ENCODE measurements at regions not wholly inside any gene's neighbourhood (a gene's known extent, or its start where the extent isn't known, plus 50 kb on each side); places are given as distances from the start of the nearest gene placed in this dataset.

GRCh38 chr3:176766862-176767261, 430.4 kb downstream of the TBL1XR1 start:
- no peak for TF ChIP-seq TAF1 (IDR thresholded peaks at IDR 0.05; ENCODE audit: low read depth, low read length)
- TF ChIP-seq PAX5 (IDR thresholded peaks at IDR 0.05; ENCODE audit: insufficient read depth, low read length, severe bottlenecking): no peak
- no peak for TF ChIP-seq POLR2AphosphoS5 (IDR thresholded peaks at IDR 0.05; ENCODE audit: low read depth, low read length)
- TF ChIP-seq SPI1 (IDR thresholded peaks at IDR 0.05; ENCODE audit: low read depth, low read length): no peak
- no peak for TF ChIP-seq POU2F2 (IDR thresholded peaks at IDR 0.05; ENCODE audit: low read depth, low read length)
- TF ChIP-seq POLR2A (IDR thresholded peaks at IDR 0.05; ENCODE audit: low read depth, low read length): no peak
- no peak for DNase-seq (ENCODE audit: insufficient read length, low spot score)
- FAIRE-seq: no peak

GRCh38 chr3:176765382-176765900, 431.8 kb downstream of the TBL1XR1 start:
- FAIRE-seq (no peak), DNase-seq (ENCODE audit: insufficient read length, low spot score) (no peak)
- no peak for TF ChIP-seq PAX5 (IDR thresholded peaks at IDR 0.05; ENCODE audit: insufficient read depth, low read length, severe bottlenecking)
- TF ChIP-seq POU2F2 (IDR thresholded peaks at IDR 0.05; ENCODE audit: low read depth, low read length): no peak
- TF ChIP-seq POLR2AphosphoS5 (IDR thresholded peaks at IDR 0.05; ENCODE audit: low read depth, low read length): no peak
- TF ChIP-seq POLR2A (IDR thresholded peaks at IDR 0.05; ENCODE audit: low read depth, low read length): no peak
- TF ChIP-seq SPI1 (IDR thresholded peaks at IDR 0.05; ENCODE audit: low read depth, low read length): no peak
- no peak for TF ChIP-seq TAF1 (IDR thresholded peaks at IDR 0.05; ENCODE audit: low read depth, low read length)

DNA sequence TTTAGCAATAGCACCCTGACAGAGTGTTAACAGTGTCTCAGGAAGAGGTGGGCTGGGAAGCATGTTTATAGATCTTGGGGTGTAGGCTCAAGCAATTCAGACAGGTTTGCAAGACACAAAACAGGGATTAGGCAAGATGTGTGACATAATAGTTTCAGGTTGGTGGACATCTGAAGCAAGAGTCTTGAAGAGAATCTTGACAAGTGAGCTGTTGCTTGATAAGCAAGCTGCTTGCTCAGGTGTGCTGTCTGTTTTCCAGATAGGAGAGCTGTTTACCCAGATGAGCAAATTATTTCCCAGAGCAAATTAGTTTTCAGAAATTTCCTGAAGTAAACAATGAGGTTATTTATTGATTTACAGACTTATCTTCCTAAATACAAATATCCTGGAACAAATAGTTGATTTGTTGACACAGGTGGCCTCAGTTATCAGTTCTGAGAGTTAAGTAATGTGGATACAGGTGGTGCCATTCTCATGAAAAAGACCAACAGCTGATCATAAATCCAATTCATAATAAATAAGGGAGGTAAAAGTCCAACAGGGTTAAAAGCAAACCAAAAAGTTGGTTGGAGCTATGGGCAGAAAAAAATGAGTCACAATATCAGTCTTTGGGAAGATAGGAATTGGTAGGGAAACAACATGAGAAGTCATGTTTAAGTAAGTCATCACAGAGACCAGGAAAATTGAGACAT, 437.3 kb downstream of the TBL1XR1 start:
- FAIRE-seq (no peak), DNase-seq (ENCODE audit: insufficient read length, low spot score) (no peak)
- TF ChIP-seq POLR2AphosphoS5 (IDR thresholded peaks at IDR 0.05; ENCODE audit: low read depth, low read length) (no peak), PAX5 (IDR thresholded peaks at IDR 0.05; ENCODE audit: insufficient read depth, low read length, severe bottlenecking) (no peak), POU2F2 (IDR thresholded peaks at IDR 0.05; ENCODE audit: low read depth, low read length) (no peak), SPI1 (IDR thresholded peaks at IDR 0.05; ENCODE audit: low read depth, low read length) (no peak), POLR2A (IDR thresholded peaks at IDR 0.05; ENCODE audit: low read depth, low read length) (no peak), TAF1 (IDR thresholded peaks at IDR 0.05; ENCODE audit: low read depth, low read length) (no peak)

DNA sequence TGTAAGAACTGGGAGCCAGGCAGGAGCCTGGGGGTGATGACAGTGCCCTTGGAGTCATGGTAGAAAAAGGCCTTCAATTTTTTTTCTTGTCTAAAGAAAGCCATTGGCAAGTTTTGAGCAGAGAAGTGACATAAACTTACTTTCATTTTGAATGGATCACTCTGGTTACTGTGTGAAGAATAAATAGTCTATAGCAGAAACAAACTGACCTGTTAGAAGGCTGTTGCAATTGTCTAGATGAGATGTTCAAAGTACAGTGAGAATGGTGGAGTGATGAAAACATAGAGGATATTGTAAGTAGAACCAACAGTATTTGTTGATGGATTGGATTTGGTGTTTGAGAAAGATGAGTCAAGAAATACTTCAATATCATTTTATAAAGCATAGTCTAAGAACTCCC, 439.9 kb downstream of the TBL1XR1 start:
- TF ChIP-seq PAX5 (IDR thresholded peaks at IDR 0.05; ENCODE audit: insufficient read depth, low read length, severe bottlenecking) (no peak), TAF1 (IDR thresholded peaks at IDR 0.05; ENCODE audit: low read depth, low read length) (no peak), SPI1 (IDR thresholded peaks at IDR 0.05; ENCODE audit: low read depth, low read length) (no peak), POU2F2 (IDR thresholded peaks at IDR 0.05; ENCODE audit: low read depth, low read length) (no peak), POLR2AphosphoS5 (IDR thresholded peaks at IDR 0.05; ENCODE audit: low read depth, low read length) (no peak), POLR2A (IDR thresholded peaks at IDR 0.05; ENCODE audit: low read depth, low read length) (no peak)
- DNase-seq (ENCODE audit: insufficient read length, low spot score): no peak
- no peak for FAIRE-seq

DNA sequence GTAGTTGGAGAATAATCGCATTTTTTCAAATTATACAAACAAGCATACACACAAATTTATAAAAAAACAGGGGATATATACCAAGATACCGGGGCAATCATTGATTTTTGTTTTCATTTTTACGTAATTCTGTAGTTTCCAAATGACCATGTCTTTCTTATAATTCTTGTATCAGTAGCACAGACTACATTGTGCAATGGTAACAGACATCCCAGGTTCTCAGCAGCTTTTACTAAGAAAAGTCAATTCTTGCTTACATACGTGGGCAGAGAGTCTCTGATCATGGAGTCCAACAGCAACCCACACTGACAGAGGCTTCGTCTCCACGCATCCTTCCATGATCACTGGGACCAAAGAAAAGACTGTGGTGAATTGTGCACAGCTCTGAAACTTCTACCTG, 441.3 kb downstream of the TBL1XR1 start:
- no peak for DNase-seq (ENCODE audit: insufficient read length, low spot score)
- TF ChIP-seq TAF1 (IDR thresholded peaks at IDR 0.05; ENCODE audit: low read depth, low read length) (no peak), POU2F2 (IDR thresholded peaks at IDR 0.05; ENCODE audit: low read depth, low read length) (no peak), POLR2A (IDR thresholded peaks at IDR 0.05; ENCODE audit: low read depth, low read length) (no peak), SPI1 (IDR thresholded peaks at IDR 0.05; ENCODE audit: low read depth, low read length) (no peak), PAX5 (IDR thresholded peaks at IDR 0.05; ENCODE audit: insufficient read depth, low read length, severe bottlenecking) (no peak), POLR2AphosphoS5 (IDR thresholded peaks at IDR 0.05; ENCODE audit: low read depth, low read length) (no peak)
- no peak for FAIRE-seq

GRCh38 chr3:176755552-176755951, 441.7 kb downstream of the TBL1XR1 start:
- TF ChIP-seq SPI1 (IDR thresholded peaks at IDR 0.05; ENCODE audit: low read depth, low read length) (no peak), TAF1 (IDR thresholded peaks at IDR 0.05; ENCODE audit: low read depth, low read length) (no peak), PAX5 (IDR thresholded peaks at IDR 0.05; ENCODE audit: insufficient read depth, low read length, severe bottlenecking) (no peak), POLR2A (IDR thresholded peaks at IDR 0.05; ENCODE audit: low read depth, low read length) (no peak), POU2F2 (IDR thresholded peaks at IDR 0.05; ENCODE audit: low read depth, low read length) (no peak), POLR2AphosphoS5 (IDR thresholded peaks at IDR 0.05; ENCODE audit: low read depth, low read length) (no peak)
- no peak for FAIRE-seq
- DNase-seq (ENCODE audit: insufficient read length, low spot score): no peak

GRCh38 chr3:176741664-176742047, 455.6 kb downstream of the TBL1XR1 start:
- FAIRE-seq (no peak), DNase-seq (ENCODE audit: insufficient read length, low spot score) (no peak)
- TF ChIP-seq SPI1 (IDR thresholded peaks at IDR 0.05; ENCODE audit: low read depth, low read length): no peak
- no peak for TF ChIP-seq PAX5 (IDR thresholded peaks at IDR 0.05; ENCODE audit: insufficient read depth, low read length, severe bottlenecking)
- TF ChIP-seq TAF1 (IDR thresholded peaks at IDR 0.05; ENCODE audit: low read depth, low read length): no peak
- no peak for TF ChIP-seq POLR2A (IDR thresholded peaks at IDR 0.05; ENCODE audit: low read depth, low read length)
- TF ChIP-seq POLR2AphosphoS5 (IDR thresholded peaks at IDR 0.05; ENCODE audit: low read depth, low read length): no peak
- TF ChIP-seq POU2F2 (IDR thresholded peaks at IDR 0.05; ENCODE audit: low read depth, low read length): no peak

DNA sequence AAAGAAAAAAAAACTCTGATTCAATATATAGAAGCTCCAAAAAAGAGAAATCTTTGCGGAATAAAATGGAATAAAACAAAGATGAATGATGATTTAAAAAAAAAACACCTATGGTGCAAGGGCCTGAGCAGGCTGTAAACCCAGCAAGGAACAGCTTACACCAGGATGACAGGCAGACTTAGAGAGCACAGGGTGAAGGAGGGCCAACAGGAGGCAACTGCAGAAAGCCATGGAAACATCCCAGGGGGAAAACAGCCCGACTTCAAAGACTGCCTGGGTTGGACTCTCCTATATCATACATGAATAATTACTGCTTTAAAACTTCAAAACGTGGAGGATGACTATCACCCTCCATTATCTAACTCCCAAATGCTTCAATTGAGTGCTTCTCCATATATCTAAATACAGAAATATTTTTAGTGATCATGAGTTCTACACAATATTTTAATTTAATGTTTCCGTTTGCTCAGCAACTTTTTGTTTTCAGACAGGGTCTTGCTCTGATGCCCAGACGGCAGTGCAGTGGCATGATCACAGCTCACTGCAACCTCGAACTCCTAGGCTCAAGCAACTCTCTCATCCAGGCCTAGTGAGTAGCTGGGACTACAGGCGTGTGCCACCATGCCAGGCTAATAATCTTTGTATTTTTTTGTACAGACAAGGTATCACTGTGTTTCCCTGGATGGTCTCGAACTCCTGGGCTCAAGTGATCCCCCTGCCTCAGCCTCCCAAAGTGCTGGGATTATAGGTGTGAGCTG, 456.2 kb downstream of the TBL1XR1 start:
- FAIRE-seq (no peak), DNase-seq (ENCODE audit: insufficient read length, low spot score) (no peak)
- TF ChIP-seq PAX5 (IDR thresholded peaks at IDR 0.05; ENCODE audit: insufficient read depth, low read length, severe bottlenecking): no peak
- no peak for TF ChIP-seq POLR2AphosphoS5 (IDR thresholded peaks at IDR 0.05; ENCODE audit: low read depth, low read length)
- no peak for TF ChIP-seq POU2F2 (IDR thresholded peaks at IDR 0.05; ENCODE audit: low read depth, low read length)
- no peak for TF ChIP-seq SPI1 (IDR thresholded peaks at IDR 0.05; ENCODE audit: low read depth, low read length)
- TF ChIP-seq TAF1 (IDR thresholded peaks at IDR 0.05; ENCODE audit: low read depth, low read length): no peak
- no peak for TF ChIP-seq POLR2A (IDR thresholded peaks at IDR 0.05; ENCODE audit: low read depth, low read length)

GRCh38 chr3:176739159-176739558, 458.1 kb downstream of the TBL1XR1 start:
- no peak for TF ChIP-seq PAX5 (IDR thresholded peaks at IDR 0.05; ENCODE audit: insufficient read depth, low read length, severe bottlenecking)
- FAIRE-seq: no peak
- no peak for DNase-seq (ENCODE audit: insufficient read length, low spot score)

Measured in GM12891 (cell line).